GM12892 (cell line): ENCODE measurements at regions not wholly inside any gene's neighbourhood (a gene's known extent, or its start where the extent isn't known, plus 50 kb on each side); places are given as distances from the start of the nearest gene placed in this dataset.

ENCODE experiments used
- POLR2A ChIP-seq: IDR thresholded peaks from 2 replicates; pipeline ENCODE4 v1.6.1; 2011; ENCODE audit warnings: low read depth, low read length, control low read depth
- POLR2AphosphoS5 ChIP-seq: IDR thresholded peaks from 2 replicates; pipeline ENCODE4 v1.6.1; 2011; ENCODE audit warnings: low read depth, low read length, control low read depth
- TAF1 ChIP-seq: IDR thresholded peaks from 2 replicates; pipeline ENCODE4 v1.6.1; 2011; ENCODE audit warnings: low read depth, mild to moderate bottlenecking, control low read depth, low read length, borderline replicate concordance

GRCh38 chr6:165718491-165718891 is 55.5 kb upstream of the PDE10A start:
- TF ChIP-seq POLR2A (no peak), POLR2AphosphoS5 (no peak), TAF1 (no peak)
